ENCODE measurements at regions not wholly inside any gene's neighbourhood (a gene's known extent, or its start where the extent isn't known, plus 50 kb on each side); places are given as distances from the start of the nearest gene placed in this dataset.

DNA sequence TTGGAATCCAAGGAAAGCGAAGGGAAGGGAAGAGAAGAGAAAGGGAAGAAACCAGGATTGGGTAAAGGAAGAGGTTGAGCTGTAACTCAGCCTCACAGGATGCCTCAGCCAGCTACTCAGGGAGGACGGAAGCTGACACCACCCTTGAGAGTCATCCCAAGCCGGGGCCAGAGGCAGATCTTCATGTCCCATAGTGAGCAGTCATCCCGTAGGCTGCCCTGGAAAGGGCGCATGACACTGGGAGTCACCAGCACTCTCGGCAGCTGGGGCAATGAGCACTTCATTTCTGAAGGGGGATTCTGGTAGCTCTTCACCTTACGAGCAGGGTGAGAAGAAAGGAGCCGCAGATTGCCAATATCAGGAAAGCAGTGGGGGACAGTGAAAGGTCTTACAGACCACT lies 60.1 kb upstream of the PCSK6 start:
- H3K4me2 ChIP-seq (ENCODE audit: low read length) = no peak overlapping the region
- H4K20me1 ChIP-seq (ENCODE audit: insufficient read depth) = no peaks in the 10 kb centered on the region
- RAD21 ChIA-PET (ENCODE audit: low non-redundant PET in 1 of 2, low total read pairs in 2 of 2, uncharacterized antibody in 2 of 2, unreplicated experiment in 2 of 2) = no interaction called here
- no peak overlapping the region for H3K9ac ChIP-seq (ENCODE audit: low read length)
- H3K9me3 ChIP-seq (ENCODE audit: control insufficient read depth in 1 of 2, insufficient read depth in 1 of 2, low read depth in 1 of 2, low read length in 2 of 2) = no peaks in the 10 kb centered on the region
- CTCF ChIA-PET = no interaction called here
- peaks cover 0 to 2% of the 10 kb centered on the region in 2 experiments; a peak in 1 of 4 replicates for H3K4me1 ChIP-seq (ENCODE audit: control insufficient read depth in 1 of 2, insufficient read depth in 2 of 2, low read length in 2 of 2)
- no peak for TF ChIP-seq ZNF274 (IDR thresholded peaks at IDR 0.05; ENCODE audit: low read depth, low read length)
- TF ChIP-seq SRF (IDR thresholded peaks at IDR 0.05; ENCODE audit: low read depth) = no peak
- TF ChIP-seq, protein P1, sequence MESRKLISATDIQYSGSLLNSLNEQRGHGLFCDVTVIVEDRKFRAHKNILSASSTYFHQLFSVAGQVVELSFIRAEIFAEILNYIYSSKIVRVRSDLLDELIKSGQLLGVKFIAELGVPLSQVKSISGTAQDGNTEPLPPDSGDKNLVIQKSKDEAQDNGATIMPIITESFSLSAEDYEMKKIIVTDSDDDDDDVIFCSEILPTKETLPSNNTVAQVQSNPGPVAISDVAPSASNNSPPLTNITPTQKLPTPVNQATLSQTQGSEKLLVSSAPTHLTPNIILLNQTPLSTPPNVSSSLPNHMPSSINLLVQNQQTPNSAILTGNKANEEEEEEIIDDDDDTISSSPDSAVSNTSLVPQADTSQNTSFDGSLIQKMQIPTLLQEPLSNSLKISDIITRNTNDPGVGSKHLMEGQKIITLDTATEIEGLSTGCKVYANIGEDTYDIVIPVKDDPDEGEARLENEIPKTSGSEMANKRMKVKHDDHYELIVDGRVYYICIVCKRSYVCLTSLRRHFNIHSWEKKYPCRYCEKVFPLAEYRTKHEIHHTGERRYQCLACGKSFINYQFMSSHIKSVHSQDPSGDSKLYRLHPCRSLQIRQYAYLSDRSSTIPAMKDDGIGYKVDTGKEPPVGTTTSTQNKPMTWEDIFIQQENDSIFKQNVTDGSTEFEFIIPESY (IDR thresholded peaks at IDR 0.05; ENCODE audit: extremely low read depth, insufficient replicate concordance, low read length) = no peak
- no peak for TF ChIP-seq SIN3A (IDR thresholded peaks at IDR 0.05; ENCODE audit: low read depth)
- TF ChIP-seq ZFX (IDR thresholded peaks at IDR 0.05) = no peak
- TF ChIP-seq SP1 (IDR thresholded peaks at IDR 0.05; ENCODE audit: low read depth) = no peak
- no peak for TF ChIP-seq CBX3 (IDR thresholded peaks at IDR 0.05; ENCODE audit: low read depth)
- TF ChIP-seq JUND (IDR thresholded peaks at IDR 0.05) = no peak
- no peak for TF ChIP-seq POLR2AphosphoS5 (IDR thresholded peaks at IDR 0.05; ENCODE audit: low read depth, low read length)
- no peak for TF ChIP-seq YY1 (IDR thresholded peaks at IDR 0.05; ENCODE audit: extremely low read depth, insufficient replicate concordance, low read depth, low read length)
- TF ChIP-seq EGR1 (IDR thresholded peaks at IDR 0.05; ENCODE audit: low read depth) = no peak
- no peak for TF ChIP-seq CEBPB (IDR thresholded peaks at IDR 0.05; ENCODE audit: low read depth)
- TF ChIP-seq RAD21 (IDR thresholded peaks at IDR 0.05; ENCODE audit: low read depth) = no peak
- TF ChIP-seq, protein P2, sequence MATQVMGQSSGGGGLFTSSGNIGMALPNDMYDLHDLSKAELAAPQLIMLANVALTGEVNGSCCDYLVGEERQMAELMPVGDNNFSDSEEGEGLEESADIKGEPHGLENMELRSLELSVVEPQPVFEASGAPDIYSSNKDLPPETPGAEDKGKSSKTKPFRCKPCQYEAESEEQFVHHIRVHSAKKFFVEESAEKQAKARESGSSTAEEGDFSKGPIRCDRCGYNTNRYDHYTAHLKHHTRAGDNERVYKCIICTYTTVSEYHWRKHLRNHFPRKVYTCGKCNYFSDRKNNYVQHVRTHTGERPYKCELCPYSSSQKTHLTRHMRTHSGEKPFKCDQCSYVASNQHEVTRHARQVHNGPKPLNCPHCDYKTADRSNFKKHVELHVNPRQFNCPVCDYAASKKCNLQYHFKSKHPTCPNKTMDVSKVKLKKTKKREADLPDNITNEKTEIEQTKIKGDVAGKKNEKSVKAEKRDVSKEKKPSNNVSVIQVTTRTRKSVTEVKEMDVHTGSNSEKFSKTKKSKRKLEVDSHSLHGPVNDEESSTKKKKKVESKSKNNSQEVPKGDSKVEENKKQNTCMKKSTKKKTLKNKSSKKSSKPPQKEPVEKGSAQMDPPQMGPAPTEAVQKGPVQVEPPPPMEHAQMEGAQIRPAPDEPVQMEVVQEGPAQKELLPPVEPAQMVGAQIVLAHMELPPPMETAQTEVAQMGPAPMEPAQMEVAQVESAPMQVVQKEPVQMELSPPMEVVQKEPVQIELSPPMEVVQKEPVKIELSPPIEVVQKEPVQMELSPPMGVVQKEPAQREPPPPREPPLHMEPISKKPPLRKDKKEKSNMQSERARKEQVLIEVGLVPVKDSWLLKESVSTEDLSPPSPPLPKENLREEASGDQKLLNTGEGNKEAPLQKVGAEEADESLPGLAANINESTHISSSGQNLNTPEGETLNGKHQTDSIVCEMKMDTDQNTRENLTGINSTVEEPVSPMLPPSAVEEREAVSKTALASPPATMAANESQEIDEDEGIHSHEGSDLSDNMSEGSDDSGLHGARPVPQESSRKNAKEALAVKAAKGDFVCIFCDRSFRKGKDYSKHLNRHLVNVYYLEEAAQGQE (IDR thresholded peaks at IDR 0.05; ENCODE audit: low read depth) = no peak
- no peak for TF ChIP-seq EZH2 (IDR thresholded peaks at IDR 0.05)
- TF ChIP-seq FOSL1 (IDR thresholded peaks at IDR 0.05; ENCODE audit: low read depth) = no peak
- TF ChIP-seq, protein P3, sequence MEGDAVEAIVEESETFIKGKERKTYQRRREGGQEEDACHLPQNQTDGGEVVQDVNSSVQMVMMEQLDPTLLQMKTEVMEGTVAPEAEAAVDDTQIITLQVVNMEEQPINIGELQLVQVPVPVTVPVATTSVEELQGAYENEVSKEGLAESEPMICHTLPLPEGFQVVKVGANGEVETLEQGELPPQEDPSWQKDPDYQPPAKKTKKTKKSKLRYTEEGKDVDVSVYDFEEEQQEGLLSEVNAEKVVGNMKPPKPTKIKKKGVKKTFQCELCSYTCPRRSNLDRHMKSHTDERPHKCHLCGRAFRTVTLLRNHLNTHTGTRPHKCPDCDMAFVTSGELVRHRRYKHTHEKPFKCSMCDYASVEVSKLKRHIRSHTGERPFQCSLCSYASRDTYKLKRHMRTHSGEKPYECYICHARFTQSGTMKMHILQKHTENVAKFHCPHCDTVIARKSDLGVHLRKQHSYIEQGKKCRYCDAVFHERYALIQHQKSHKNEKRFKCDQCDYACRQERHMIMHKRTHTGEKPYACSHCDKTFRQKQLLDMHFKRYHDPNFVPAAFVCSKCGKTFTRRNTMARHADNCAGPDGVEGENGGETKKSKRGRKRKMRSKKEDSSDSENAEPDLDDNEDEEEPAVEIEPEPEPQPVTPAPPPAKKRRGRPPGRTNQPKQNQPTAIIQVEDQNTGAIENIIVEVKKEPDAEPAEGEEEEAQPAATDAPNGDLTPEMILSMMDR (IDR thresholded peaks at IDR 0.05 in 2 of 3, conservative IDR thresholded peaks at IDR 0.05 in 1 of 3; ENCODE audit: borderline replicate concordance in 1 of 3, insufficient read depth in 1 of 3, low read depth in 2 of 3, low read length in 2 of 3) = no peak
- TF ChIP-seq EZH2phosphoT487 (IDR thresholded peaks at IDR 0.05; ENCODE audit: borderline replicate concordance) = no peak
- TF ChIP-seq, protein P4, sequence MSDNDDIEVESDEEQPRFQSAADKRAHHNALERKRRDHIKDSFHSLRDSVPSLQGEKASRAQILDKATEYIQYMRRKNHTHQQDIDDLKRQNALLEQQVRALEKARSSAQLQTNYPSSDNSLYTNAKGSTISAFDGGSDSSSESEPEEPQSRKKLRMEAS (IDR thresholded peaks at IDR 0.05) = no peak
- TF ChIP-seq, protein P5, sequence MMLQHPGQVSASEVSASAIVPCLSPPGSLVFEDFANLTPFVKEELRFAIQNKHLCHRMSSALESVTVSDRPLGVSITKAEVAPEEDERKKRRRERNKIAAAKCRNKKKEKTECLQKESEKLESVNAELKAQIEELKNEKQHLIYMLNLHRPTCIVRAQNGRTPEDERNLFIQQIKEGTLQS (IDR thresholded peaks at IDR 0.05) = no peak
- H3K9me2 ChIP-seq (ENCODE audit: insufficient read depth) = no peaks in the 10 kb centered on the region
- no TSS peak for BruUV-seq (replicated peaks)
- no peaks in the 10 kb centered on the region for H3K79me2 ChIP-seq (ENCODE audit: insufficient read depth, low read length)
- no peak overlapping the region for H3K27ac ChIP-seq (ENCODE audit: low read depth, low read length)
- no peak for ATAC-seq
- H3K27me3 ChIP-seq (ENCODE audit: insufficient read depth, low read length) = peaks cover 24% of the 10 kb centered on the region
- no peak overlapping the region for H3K4me3 ChIP-seq (replicated peaks in 1 of 2; ENCODE audit: low read depth in 1 of 2, low read length in 2 of 2)
- intact Hi-C loops (cut with micrococcal nuclease) = no loop called here
- POLR2A ChIA-PET = no interaction called here
- H3K36me3 ChIP-seq (ENCODE audit: control insufficient read depth in 1 of 2, insufficient read depth in 2 of 2, low read length in 2 of 2) = no peaks in the 10 kb centered on the region
- no peak overlapping the region for H2AFZ ChIP-seq (ENCODE audit: low read depth, low read length, poor library complexity, severe bottlenecking)
- DNase-seq (ENCODE audit: low read depth, low spot score) = no peak

All from HCT116 (cell line).